ENCODE measurements at regions not wholly inside any gene's neighbourhood (a gene's known extent, or its start where the extent isn't known, plus 50 kb on each side); places are given as distances from the start of the nearest gene placed in this dataset.

DNA sequence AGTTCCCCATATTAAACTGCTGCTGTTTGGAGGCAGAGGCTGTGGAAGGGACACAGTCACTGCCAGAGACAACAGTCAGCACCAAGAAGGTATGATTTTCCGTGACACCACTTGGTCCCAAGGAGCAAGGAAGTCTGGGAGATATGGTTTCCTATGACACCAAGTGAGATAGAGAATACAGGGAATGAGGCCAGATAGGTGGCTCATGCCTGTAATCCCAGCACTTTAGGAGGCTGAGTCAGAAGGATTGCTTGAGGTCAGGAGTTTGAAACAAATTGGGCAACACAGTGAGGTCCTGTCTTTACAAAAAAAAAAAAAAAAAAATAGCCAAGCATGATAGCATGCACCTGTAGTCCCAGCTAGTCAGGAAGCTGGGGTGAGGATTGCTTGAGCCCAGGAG, 90.8 kb downstream of the ABCC12 start:
- TF ChIP-seq EZH2 (IDR thresholded peaks at IDR 0.05; ENCODE audit: insufficient read depth, poor library complexity, severe bottlenecking), result no peak
- no peak for TF ChIP-seq EZH2phosphoT487 (IDR thresholded peaks at IDR 0.05; ENCODE audit: insufficient read depth, low read depth)
